ENCODE measurements at regions not wholly inside any gene's neighbourhood (a gene's known extent, or its start where the extent isn't known, plus 50 kb on each side); places are given as distances from the start of the nearest gene placed in this dataset.

- no peaks in the 10 kb centered on the region for H3K4me1 ChIP-seq (ENCODE audit: low read depth, poor library complexity, severe bottlenecking)
- H3K36me3 ChIP-seq (ENCODE audit: insufficient read depth) = no peaks in the 10 kb centered on the region
- H3K79me2 ChIP-seq (ENCODE audit: insufficient read depth, low read depth) = no peaks in the 10 kb centered on the region
- no peak for TF ChIP-seq CTCF (conservative IDR thresholded peaks at IDR 0.05; ENCODE audit: low read depth, low read length)
- no peak overlapping the region for H3K9ac ChIP-seq
- no peaks in the 10 kb centered on the region for H4K20me1 ChIP-seq (ENCODE audit: insufficient read depth)
- no peak overlapping the region for H3K4me2 ChIP-seq
- H2AFZ ChIP-seq (ENCODE audit: low read depth) = no peak overlapping the region
- H3K27me3 ChIP-seq (ENCODE audit: insufficient read depth, low read depth) = no peaks in the 10 kb centered on the region
- H3K27ac ChIP-seq = no peak overlapping the region
- H3K4me3 ChIP-seq (IDR thresholded peaks at IDR 0.05; ENCODE audit: insufficient read depth, low read depth, low read length) = no peak overlapping the region
Measured at GRCh38 chrX:39288592-39288991, 487.3 kb downstream of the MID1IP1 start.

- Histone ChIP-seq H3K27me3 (ENCODE audit: insufficient read depth, low read depth) (no peaks in the 10 kb centered on the region), H3K36me3 (ENCODE audit: insufficient read depth) (no peaks in the 10 kb centered on the region), H3K9ac (no peak overlapping the region), H2AFZ (ENCODE audit: low read depth) (no peak overlapping the region), H3K4me1 (ENCODE audit: low read depth, poor library complexity, severe bottlenecking) (no peaks in the 10 kb centered on the region), H3K4me3 (IDR thresholded peaks at IDR 0.05; ENCODE audit: insufficient read depth, low read depth, low read length) (no peak overlapping the region), H3K79me2 (ENCODE audit: insufficient read depth, low read depth) (no peaks in the 10 kb centered on the region), H3K4me2 (no peak overlapping the region), H4K20me1 (ENCODE audit: insufficient read depth) (no peaks in the 10 kb centered on the region), H3K27ac (no peak overlapping the region)
- no peak for TF ChIP-seq CTCF (conservative IDR thresholded peaks at IDR 0.05; ENCODE audit: low read depth, low read length)
Measured at GRCh38 chrX:39289827-39290226, 488.6 kb downstream of the MID1IP1 start.

- Histone ChIP-seq H3K27ac (no peak overlapping the region), H3K4me1 (ENCODE audit: low read depth, poor library complexity, severe bottlenecking) (no peaks in the 10 kb centered on the region), H3K4me2 (no peak overlapping the region), H3K79me2 (ENCODE audit: insufficient read depth, low read depth) (no peaks in the 10 kb centered on the region), H3K36me3 (ENCODE audit: insufficient read depth) (no peaks in the 10 kb centered on the region), H3K27me3 (ENCODE audit: insufficient read depth, low read depth) (no peaks in the 10 kb centered on the region), H3K9ac (no peak overlapping the region), H2AFZ (ENCODE audit: low read depth) (no peak overlapping the region), H4K20me1 (ENCODE audit: insufficient read depth) (no peaks in the 10 kb centered on the region), H3K4me3 (IDR thresholded peaks at IDR 0.05; ENCODE audit: insufficient read depth, low read depth, low read length) (no peak overlapping the region)
- no peak for TF ChIP-seq CTCF (conservative IDR thresholded peaks at IDR 0.05; ENCODE audit: low read depth, low read length)
Measured at GRCh38 chrX:39293203-39293602, 491.9 kb downstream of the MID1IP1 start.

GRCh38 chrX:39296472-39296871 is 495.2 kb downstream of the MID1IP1 start:
- Histone ChIP-seq H4K20me1 (ENCODE audit: insufficient read depth) (no peaks in the 10 kb centered on the region), H3K27me3 (ENCODE audit: insufficient read depth, low read depth) (no peaks in the 10 kb centered on the region), H2AFZ (ENCODE audit: low read depth) (no peak overlapping the region), H3K36me3 (ENCODE audit: insufficient read depth) (no peaks in the 10 kb centered on the region), H3K4me3 (IDR thresholded peaks at IDR 0.05; ENCODE audit: insufficient read depth, low read depth, low read length) (no peak overlapping the region), H3K9ac (no peak overlapping the region), H3K27ac (no peak overlapping the region), H3K4me1 (ENCODE audit: low read depth, poor library complexity, severe bottlenecking) (no peaks in the 10 kb centered on the region), H3K79me2 (ENCODE audit: insufficient read depth, low read depth) (no peaks in the 10 kb centered on the region), H3K4me2 (no peak overlapping the region)
- TF ChIP-seq CTCF (conservative IDR thresholded peaks at IDR 0.05; ENCODE audit: low read depth, low read length) = no peak

GRCh38 chrX:39298821-39299220 is 497.6 kb downstream of the MID1IP1 start:
- Histone ChIP-seq H3K4me1 (ENCODE audit: low read depth, poor library complexity, severe bottlenecking) (no peaks in the 10 kb centered on the region), H3K27me3 (ENCODE audit: insufficient read depth, low read depth) (no peaks in the 10 kb centered on the region), H3K4me3 (IDR thresholded peaks at IDR 0.05; ENCODE audit: insufficient read depth, low read depth, low read length) (no peak overlapping the region), H3K9ac (no peak overlapping the region), H3K36me3 (ENCODE audit: insufficient read depth) (no peaks in the 10 kb centered on the region), H3K4me2 (no peak overlapping the region), H4K20me1 (ENCODE audit: insufficient read depth) (no peaks in the 10 kb centered on the region), H2AFZ (ENCODE audit: low read depth) (no peak overlapping the region), H3K27ac (no peak overlapping the region), H3K79me2 (ENCODE audit: insufficient read depth, low read depth) (no peaks in the 10 kb centered on the region)
- TF ChIP-seq CTCF (conservative IDR thresholded peaks at IDR 0.05; ENCODE audit: low read depth, low read length) = no peak
